ENCODE measurements at regions not wholly inside any gene's neighbourhood (a gene's known extent, or its start where the extent isn't known, plus 50 kb on each side); places are given as distances from the start of the nearest gene placed in this dataset.

GRCh38 chr5:144002876-144003275 is 167.6 kb downstream of the YIPF5 start:
- TF ChIP-seq EZH2 (IDR thresholded peaks at IDR 0.05) (no peak), FOXP2 (optimal IDR thresholded peaks at IDR 0.05; ENCODE audit: control extremely low read depth, extremely low read length, insufficient read depth) (no peak)
